H1 (cell line): ENCODE measurements at regions not wholly inside any gene's neighbourhood (a gene's known extent, or its start where the extent isn't known, plus 50 kb on each side); places are given as distances from the start of the nearest gene placed in this dataset.

ENCODE experiments used
- CTCF ChIA-PET: fragments of 300-600 bp; sonication (Branson Sonifier 250); formaldehyde crosslinking; loops from one replicate; lab custom pipeline; 2021; ENCODE audit not compliant: partially characterized antibody; lab: Charles Lee
- POLR2A ChIA-PET: fragments of 300-600 bp; sonication (Branson Sonifier 250); formaldehyde crosslinking; loops from one replicate; lab custom pipeline; 2021; ENCODE audit warnings: inconsistent platforms; ENCODE audit not compliant: partially characterized antibody; lab: Charles Lee
- DNase-seq, 2 experiments: peaks; one replicate each; pipeline versions ENCODE4 v3.0.0 to v3.0.0-alpha.2; 2010 to 2022; ENCODE audit warnings: low spot score in 2 of 2, low read depth in 1 of 2, mixed read lengths in 1 of 2
- FAIRE-seq: peaks from 2 replicates; lab custom pipeline; 2011; peaks lifted over from hg19 to GRCh38; lab: Jason Lieb, UNC
- H2AFZ ChIP-seq: 2 replicates; pipeline ENCODE4 v1.8.1; 2012; ENCODE audit warnings: low read length, inconsistent platforms
- H2AK5ac ChIP-seq: 2 replicates; pipeline ENCODE4 v1.6.1; 2013; ENCODE audit warnings: low read depth, low read length
- H2BK120ac ChIP-seq: replicated peaks from 2 replicates; pipeline ENCODE3; 2013; ENCODE audit warnings: low read depth, low read length, inconsistent platforms
- H2BK12ac ChIP-seq: 2 replicates; pipeline ENCODE4 v1.6.1; 2013; ENCODE audit warnings: low read depth, low read length
- H2BK15ac ChIP-seq: 2 replicates; pipeline ENCODE4 v1.6.1; 2013; ENCODE audit warnings: low read length
- H2BK20ac ChIP-seq: 2 replicates; pipeline ENCODE4 v1.6.1; 2013; ENCODE audit warnings: low read length
- H2BK5ac ChIP-seq: 2 replicates; pipeline ENCODE4 v1.6.1; 2013; ENCODE audit warnings: low read depth, low read length
- H3K14ac ChIP-seq: 2 replicates; pipeline ENCODE4 v1.6.1; 2013; ENCODE audit warnings: inconsistent platforms; ENCODE audit not compliant: insufficient read length
- H3K18ac ChIP-seq: 2 replicates; pipeline ENCODE4 v1.6.1; 2013; ENCODE audit warnings: low read length; ENCODE audit errors: extremely low read depth
- H3K23ac ChIP-seq: 2 replicates; pipeline ENCODE4 v1.6.1; 2013; ENCODE audit warnings: inconsistent platforms; ENCODE audit not compliant: insufficient read length
- H3K23me2 ChIP-seq: 2 replicates; pipeline ENCODE4 v1.6.1; 2013; ENCODE audit warnings: low read depth, low read length
- H3K27ac ChIP-seq: 2 replicates; pipeline ENCODE4 v1.6.1; 2011; ENCODE audit warnings: low read depth, low read length, inconsistent platforms
- H3K27me3 ChIP-seq, 4 experiments: replicated peaks in 1 of 4; 1 replicate in 1 of 4; 2 replicates in 3 of 4; pipeline versions ENCODE4 v1.6.1 to v1.8.1; 2011 to 2013; ENCODE audit warnings: low read length in 3 of 4, mild to moderate bottlenecking in 3 of 4, inconsistent platforms in 2 of 4, mixed read lengths in 2 of 4, moderate library complexity in 1 of 4; ENCODE audit not compliant: control insufficient read depth in 3 of 4, insufficient read depth in 3 of 4; ENCODE audit errors: extremely low read depth in 1 of 4
- H3K36me3 ChIP-seq, 4 experiments: 2 replicates each; pipeline versions ENCODE4 v1.6.1 to v1.8.1; 2011 to 2013; ENCODE audit warnings: mild to moderate bottlenecking in 4 of 4, low read length in 3 of 4, moderate library complexity in 2 of 4, control low read depth in 1 of 4, inconsistent platforms in 1 of 4; ENCODE audit not compliant: insufficient read depth in 4 of 4, control insufficient read depth in 2 of 4
- H3K4ac ChIP-seq: replicated peaks from 2 replicates; pipeline ENCODE3; 2013; ENCODE audit warnings: low read length, low read depth, mixed read lengths, inconsistent platforms; ENCODE audit not compliant: insufficient read length
- H3K4me1 ChIP-seq, 4 experiments: replicated peaks in 1 of 4; 1 replicate in 1 of 4; 2 replicates in 3 of 4; pipeline versions ENCODE4 v1.6.1 to v1.8.1; 2011 to 2013; ENCODE audit warnings: low read length in 3 of 4, inconsistent platforms in 2 of 4, mixed read lengths in 1 of 4; ENCODE audit not compliant: insufficient read depth in 4 of 4, control insufficient read depth in 3 of 4
- H3K4me2 ChIP-seq, 2 experiments: 2 replicates each; pipeline versions ENCODE4 v1.6.1 to v1.8.1; 2011 to 2013; ENCODE audit warnings: low read depth in 2 of 2, low read length in 2 of 2, control low read depth in 1 of 2, inconsistent platforms in 1 of 2, mild to moderate bottlenecking in 1 of 2; ENCODE audit not compliant: insufficient read depth in 1 of 2
- H3K4me3 ChIP-seq, 4 experiments: fragments of 200-600, 300-600 bp in 1 of 4; sonication (generic), shearing (Covaris generic), sonication (Bioruptor Twin) in 1 of 4; 2 replicates each; pipeline versions ENCODE4 v1.5.1 to v1.8.1; 2011 to 2016; ENCODE audit warnings: low read length in 4 of 4, low read depth in 3 of 4, control low read depth in 2 of 4, inconsistent platforms in 2 of 4, mild to moderate bottlenecking in 2 of 4, mixed read lengths in 1 of 4, moderate library complexity in 1 of 4; ENCODE audit not compliant: insufficient read depth in 2 of 4; ENCODE audit errors: extremely low read depth in 1 of 4
- H3K56ac ChIP-seq: replicated peaks from 2 replicates; pipeline ENCODE3; 2013; ENCODE audit warnings: low read depth, mild to moderate bottlenecking, mixed read lengths, low read length, inconsistent platforms; ENCODE audit not compliant: insufficient read length
- H3K79me1 ChIP-seq: 2 replicates; pipeline ENCODE4 v1.6.1; 2013; ENCODE audit warnings: low read depth, low read length, control low read depth
- H3K79me2 ChIP-seq, 2 experiments: 2 replicates each; pipeline versions ENCODE4 v1.6.1 to v1.8.1; 2012 to 2013; ENCODE audit warnings: low read length in 2 of 2, mild to moderate bottlenecking in 2 of 2, inconsistent platforms in 1 of 2; ENCODE audit not compliant: insufficient read depth in 2 of 2, control insufficient read depth in 1 of 2
- H3K9ac ChIP-seq, 4 experiments: replicated peaks in 1 of 4; 1 replicate in 1 of 4; 2 replicates in 3 of 4; pipeline versions ENCODE4 v1.6.1 to v1.8.1; 2011 to 2013; ENCODE audit warnings: low read depth in 3 of 4, low read length in 3 of 4, control low read depth in 2 of 4, mild to moderate bottlenecking in 2 of 4, moderate library complexity in 2 of 4, inconsistent platforms in 1 of 4; ENCODE audit errors: extremely low read depth in 1 of 4
- H3K9me3 ChIP-seq, 2 experiments: 2 replicates each; pipeline versions ENCODE4 v1.6.1 to v1.8.1; 2012 to 2013; ENCODE audit warnings: mild to moderate bottlenecking in 2 of 2, moderate library complexity in 2 of 2, control low read depth in 1 of 2, inconsistent platforms in 1 of 2, low read depth in 1 of 2, low read length in 1 of 2, mixed read lengths in 1 of 2; ENCODE audit not compliant: insufficient read depth in 2 of 2
- H4K20me1 ChIP-seq, 2 experiments: replicated peaks in 1 of 2; 2 replicates each; pipeline versions ENCODE3 to v1.8.1; 2011 to 2013; ENCODE audit warnings: inconsistent platforms in 2 of 2, low read length in 2 of 2, mild to moderate bottlenecking in 1 of 2; ENCODE audit not compliant: insufficient read depth in 2 of 2, control insufficient read depth in 1 of 2
- H4K5ac ChIP-seq: 2 replicates; pipeline ENCODE4 v1.6.1; 2013; ENCODE audit warnings: low read length, low read depth, mixed read lengths, inconsistent platforms; ENCODE audit not compliant: insufficient read length
- H4K8ac ChIP-seq: 2 replicates; pipeline ENCODE4 v1.8.0; 2013; ENCODE audit warnings: mild to moderate bottlenecking, moderate library complexity, low read length, inconsistent platforms; ENCODE audit not compliant: insufficient read depth; ENCODE audit errors: extremely low read depth
- H4K91ac ChIP-seq: replicated peaks from 2 replicates; pipeline ENCODE3; 2013; ENCODE audit warnings: low read length, mixed read lengths, inconsistent platforms; ENCODE audit not compliant: insufficient read length
- CREB1 ChIP-seq: IDR thresholded peaks from 2 replicates; pipeline ENCODE4 v1.6.1; 2012; ENCODE audit warnings: inconsistent platforms
- NANOG ChIP-seq: IDR thresholded peaks from 2 replicates; pipeline ENCODE4 v1.6.1; 2011; ENCODE audit warnings: low read length, low read depth, mild to moderate bottlenecking, inconsistent platforms; ENCODE audit not compliant: insufficient read depth, poor library complexity, severe bottlenecking
- RXRA ChIP-seq: IDR thresholded peaks from 2 replicates; pipeline ENCODE4 v1.6.1; 2011; ENCODE audit warnings: low read depth, mild to moderate bottlenecking, low read length, moderate library complexity; ENCODE audit not compliant: insufficient read depth
- TAF1 ChIP-seq: IDR thresholded peaks from 2 replicates; pipeline ENCODE4 v1.6.1; 2011; ENCODE audit warnings: mild to moderate bottlenecking, low read depth, low read length
- USF2 ChIP-seq: IDR thresholded peaks from 2 replicates; pipeline ENCODE4 v1.6.1; 2011; ENCODE audit warnings: low read length, improper control_type of control experiment
- YY1 ChIP-seq: IDR thresholded peaks from 2 replicates; pipeline ENCODE4 v1.6.1; 2011; ENCODE audit warnings: low read depth, mild to moderate bottlenecking, low read length
- WGBS, 2 experiments: shearing (Covaris generic) in 1 of 2; methylation state at CpG; one replicate each; pipeline versions ENCODE4 v1.1.6 to v1.1.7; 2013 to 2015; ENCODE audit warnings: low lambda C conversion rate in 2 of 2, mixed read lengths in 2 of 2, inconsistent platforms in 1 of 2, low coverage in 1 of 2, missing lambda C conversion rate in 1 of 2; ENCODE audit not compliant: insufficient replicate concordance in 2 of 2, insufficient coverage in 1 of 2, insufficient read length in 1 of 2; ENCODE audit errors: extremely low coverage in 1 of 2, missing lambda C conversion rate in 1 of 2; 5-methylcytosine and 5-hydroxymethylcytosine counted together
- TF ChIP-seq, protein P1 (sequence below): IDR thresholded peaks from 2 replicates; pipeline ENCODE4 v1.6.1; 2012; ENCODE audit warnings: inconsistent platforms

GRCh38 chr12:90216020-90216552, 507.4 kb upstream of the ATP2B1 start:
- no peaks in the 10 kb centered on the region for H3K23me2 ChIP-seq
- H2BK20ac ChIP-seq = no peak overlapping the region
- no peaks in the 10 kb centered on the region for H3K79me1 ChIP-seq
- H3K27me3 ChIP-seq = no peaks in the 10 kb centered on the region
- H3K9ac ChIP-seq = no peak overlapping the region
- no peak overlapping the region for H4K5ac ChIP-seq
- H2BK15ac ChIP-seq = no peak overlapping the region
- H2BK5ac ChIP-seq = no peak overlapping the region
- no peak overlapping the region for H2AK5ac ChIP-seq
- H3K9me3 ChIP-seq = no peaks in the 10 kb centered on the region
- no peak overlapping the region for H2BK12ac ChIP-seq
- H3K18ac ChIP-seq = no peak overlapping the region
- no peak for DNase-seq
- no peak overlapping the region for H2BK120ac ChIP-seq
- no peak overlapping the region for H3K23ac ChIP-seq
- H3K79me2 ChIP-seq = no peaks in the 10 kb centered on the region
- ChIA-PET CTCF (interaction anchor here (0.6 to 1.3 kb wide), 2 partner anchors 25 to 46 kb away, joined by 3 read pairs; no protein-coding TSS in a partner anchor), POLR2A (no interaction called here)
- TF ChIP-seq TAF1 = no peak
- no peak for TF ChIP-seq USF2
- no peak for TF ChIP-seq CREB1
- TF ChIP-seq YY1 = no peak
- no peak for TF ChIP-seq RXRA
- TF ChIP-seq, protein P1, sequence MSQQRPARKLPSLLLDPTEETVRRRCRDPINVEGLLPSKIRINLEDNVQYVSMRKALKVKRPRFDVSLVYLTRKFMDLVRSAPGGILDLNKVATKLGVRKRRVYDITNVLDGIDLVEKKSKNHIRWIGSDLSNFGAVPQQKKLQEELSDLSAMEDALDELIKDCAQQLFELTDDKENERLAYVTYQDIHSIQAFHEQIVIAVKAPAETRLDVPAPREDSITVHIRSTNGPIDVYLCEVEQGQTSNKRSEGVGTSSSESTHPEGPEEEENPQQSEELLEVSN = no peak
- TF ChIP-seq NANOG = no peak
- H3K56ac ChIP-seq = no peak overlapping the region
- no peak overlapping the region for H3K4ac ChIP-seq
- no peaks in the 10 kb centered on the region for H4K20me1 ChIP-seq
- WGBS, 2 experiments = 81% methylated on average over 3 of the region's 3 CpGs; no CpG with 5 or more reads in 1 of the 2 experiments
- H3K4me1 ChIP-seq = no peaks in the 10 kb centered on the region
- no peak overlapping the region for H4K8ac ChIP-seq
- H3K4me2 ChIP-seq = no peak overlapping the region
- no peak overlapping the region for H3K4me3 ChIP-seq
- no peak overlapping the region for H3K14ac ChIP-seq
- no peak for FAIRE-seq
- H3K27ac ChIP-seq = no peak overlapping the region
- H2AFZ ChIP-seq = no peak overlapping the region
- H3K36me3 ChIP-seq = no peaks in the 10 kb centered on the region
- H4K91ac ChIP-seq = no peak overlapping the region
